AG04449 (cell line): ENCODE measurements at regions not wholly inside any gene's neighbourhood (a gene's known extent, or its start where the extent isn't known, plus 50 kb on each side); places are given as distances from the start of the nearest gene placed in this dataset.

Experiments used
- CTCF ChIA-PET: fragments of 350-600 bp; formaldehyde crosslinking; extraction: SDS; loops from one replicate; lab custom pipeline; 2021; ENCODE audit warnings: antibody characterized with exemption; lab: Yijun Ruan, JAX
- POLR2A ChIA-PET: fragments of 400-600, 350-600 bp; formaldehyde crosslinking; extraction: SDS; loops from one replicate; lab custom pipeline; 2020; ENCODE audit warnings: antibody characterized with exemption, inconsistent platforms; lab: Yijun Ruan, JAX
- DNase-seq: peaks from one replicate; pipeline ENCODE4 v3.0.0-alpha.2; 2010; ENCODE audit warnings: low read depth, low spot score
- H3K4me3 ChIP-seq: 2 replicates; pipeline ENCODE4 v1.5.1; 2011; ENCODE audit warnings: low read depth, mild to moderate bottlenecking, control low read depth, low read length
- CTCF ChIP-seq: IDR thresholded peaks from one replicate; pipeline ENCODE4 v1.5.1; 2011; ENCODE audit warnings: mild to moderate bottlenecking, moderate library complexity, low read length, control low read depth, inconsistent platforms; ENCODE audit not compliant: insufficient read depth; ENCODE audit errors: missing control alignments

GRCh38 chr3:62997369-62997768 is 122.2 kb upstream of the CADPS start:
- no peak overlapping the region for H3K4me3 ChIP-seq
- ChIA-PET POLR2A (no interaction called here), CTCF (no interaction called here)
- DNase-seq: no peak
- TF ChIP-seq CTCF: no peak

- ChIA-PET CTCF (no interaction called here), POLR2A (no interaction called here)
- DNase-seq: no peak
- no peak overlapping the region for H3K4me3 ChIP-seq
- no peak for TF ChIP-seq CTCF
Measured at GRCh38 chr3:62999158-62999557, 123.9 kb upstream of the CADPS start.

GRCh38 chr3:62999791-63000190 is 124.6 kb upstream of the CADPS start:
- TF ChIP-seq CTCF: no peak
- ChIA-PET CTCF (no interaction called here), POLR2A (no interaction called here)
- H3K4me3 ChIP-seq: no peak overlapping the region
- DNase-seq: no peak

- ChIA-PET POLR2A (no interaction called here), CTCF (no interaction called here)
- no peak overlapping the region for H3K4me3 ChIP-seq
- TF ChIP-seq CTCF: no peak
- DNase-seq: no peak
Measured at GRCh38 chr3:63004448-63004847, 129.2 kb upstream of the CADPS start.

GRCh38 chr3:63015614-63016309 is 140.5 kb upstream of the CADPS start:
- H3K4me3 ChIP-seq: no peak overlapping the region
- TF ChIP-seq CTCF: no peak
- ChIA-PET CTCF (no interaction called here), POLR2A (no interaction called here)
- DNase-seq: no peak

- DNase-seq: no peak
- ChIA-PET CTCF (no interaction called here), POLR2A (no interaction called here)
- no peak for TF ChIP-seq CTCF
- H3K4me3 ChIP-seq: no peak overlapping the region
Measured at GRCh38 chr3:63022114-63022513, 146.9 kb upstream of the CADPS start.
